Umbilical cord (tissue), 1 donor: ENCODE measurements at regions not wholly inside any gene's neighbourhood (a gene's known extent, or its start where the extent isn't known, plus 50 kb on each side); places are given as distances from the start of the nearest gene placed in this dataset.
A peak's percentile ranks its signal among the peaks of the same experiment; 100 is the strongest.

Source experiments
- DNase-seq: peaks from one replicate; pipeline ENCODE4 v3.0.0-alpha.2; 2015; ENCODE audit warnings: low spot score

DNA sequence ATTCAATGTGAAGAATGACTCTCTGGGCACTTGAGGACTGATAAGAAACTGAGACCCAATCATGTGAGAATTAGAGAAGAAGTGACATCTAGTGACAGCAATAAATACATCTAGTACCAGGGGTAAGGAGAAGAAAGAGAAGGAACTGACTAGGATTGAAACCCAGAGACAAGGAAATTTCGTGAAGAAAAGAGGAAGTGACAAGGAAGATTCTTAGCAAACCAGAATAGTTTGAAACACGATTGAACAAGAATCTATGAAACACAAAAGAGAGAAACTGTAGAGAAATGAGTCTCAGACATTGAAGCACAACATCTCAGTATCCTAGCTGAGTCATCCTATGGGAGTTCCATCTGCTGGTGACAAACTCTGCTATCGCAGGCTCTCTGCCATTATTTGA is 571.9 kb upstream of the PKDCC start:
- DNase-seq: peak; percentile 26

DNA sequence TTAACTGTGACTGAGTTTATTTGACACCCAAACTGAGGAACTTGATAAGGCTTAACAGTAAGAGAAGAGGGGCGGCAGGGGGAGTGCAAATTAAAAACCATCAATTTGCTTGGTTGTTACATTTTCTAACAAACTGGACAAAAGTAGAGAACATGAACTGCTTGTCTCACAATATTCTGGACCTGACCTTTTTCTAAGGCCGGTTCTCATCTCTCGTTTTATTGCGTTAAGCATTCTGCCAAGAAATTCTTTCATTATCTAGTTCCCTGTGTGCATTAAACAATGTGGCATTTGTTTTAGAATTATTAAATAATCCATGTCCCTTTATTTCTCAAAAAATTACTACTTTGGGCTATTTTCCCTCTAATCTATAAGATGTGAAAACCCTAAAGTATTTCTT is 565.2 kb upstream of the PKDCC start:
- no peak for DNase-seq

DNA sequence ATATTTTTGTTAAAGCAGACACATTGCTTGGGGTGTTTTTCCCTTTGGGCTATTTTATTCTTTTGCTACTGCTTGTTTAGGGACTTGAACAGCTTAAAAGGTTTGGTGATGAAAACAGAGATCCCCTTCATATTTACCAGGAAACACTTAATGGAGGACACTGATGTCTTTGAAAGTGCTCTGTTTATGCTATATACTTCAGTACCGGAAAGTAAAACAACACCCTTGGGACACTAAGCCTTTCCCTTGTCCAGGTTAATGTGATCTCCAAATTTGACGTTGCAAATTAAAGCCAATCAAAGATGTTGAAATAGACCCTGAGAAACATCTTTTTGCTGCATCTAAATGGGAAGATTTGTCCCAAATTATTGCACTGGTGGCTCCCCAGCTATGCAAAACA is 564.6 kb upstream of the PKDCC start:
- no peak for DNase-seq

DNA sequence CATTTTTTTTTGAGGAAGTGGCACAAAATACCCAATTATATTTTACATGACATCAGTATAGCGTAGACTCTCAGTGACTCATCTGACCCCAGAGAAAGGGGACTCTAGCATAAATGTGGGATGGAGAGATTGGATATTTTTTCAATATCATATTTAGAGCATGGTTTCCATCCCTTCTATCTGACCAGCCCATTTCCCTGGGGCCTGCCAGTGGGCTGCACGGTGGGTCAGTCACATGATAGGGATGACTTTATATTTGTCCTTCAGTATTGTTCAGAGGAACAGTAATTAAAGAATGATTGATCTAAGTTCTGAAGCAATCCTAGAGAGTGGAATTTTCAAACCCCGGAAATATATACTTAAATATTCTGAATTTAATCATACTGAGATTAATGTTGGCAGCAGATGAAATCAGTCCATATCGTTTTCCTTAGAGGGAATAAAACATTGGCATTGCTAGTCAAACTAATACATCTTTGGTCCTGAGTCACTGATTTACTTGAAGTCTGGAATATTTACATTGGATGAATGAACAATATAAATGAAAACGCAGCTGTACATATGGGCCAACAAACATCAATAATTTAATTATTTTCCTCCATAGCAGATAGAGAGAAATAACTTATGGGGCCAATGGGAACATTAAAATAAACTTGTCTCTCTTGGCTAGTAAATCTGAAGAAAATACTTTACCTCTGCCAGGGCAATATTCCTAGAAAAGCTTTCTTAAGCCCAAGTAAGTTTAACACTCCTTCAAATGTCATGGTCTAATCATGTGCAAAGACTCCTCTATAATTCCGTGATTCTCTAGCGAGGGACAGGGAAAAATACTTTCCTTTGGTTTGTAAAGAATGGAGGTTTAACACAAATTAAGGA is 563.6 kb upstream of the PKDCC start:
- no peak for DNase-seq

DNA sequence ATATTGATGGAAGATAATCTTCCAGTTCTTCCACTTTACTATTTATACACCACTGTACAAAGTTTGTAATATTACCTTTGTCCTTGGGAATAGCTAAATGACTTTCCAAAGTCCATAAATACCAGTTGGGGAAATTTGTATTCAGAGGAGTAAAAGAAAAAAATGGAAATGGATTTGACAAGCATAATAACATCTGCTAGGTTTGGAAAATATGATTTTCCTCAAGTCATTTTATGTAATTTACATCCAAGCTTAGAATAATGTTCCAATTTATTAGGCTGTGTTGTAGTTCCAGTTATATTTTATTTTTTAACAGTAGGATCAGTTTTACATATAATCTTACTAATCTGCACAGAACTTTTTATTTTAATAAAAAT is 563.0 kb upstream of the PKDCC start:
- DNase-seq: no peak

DNA sequence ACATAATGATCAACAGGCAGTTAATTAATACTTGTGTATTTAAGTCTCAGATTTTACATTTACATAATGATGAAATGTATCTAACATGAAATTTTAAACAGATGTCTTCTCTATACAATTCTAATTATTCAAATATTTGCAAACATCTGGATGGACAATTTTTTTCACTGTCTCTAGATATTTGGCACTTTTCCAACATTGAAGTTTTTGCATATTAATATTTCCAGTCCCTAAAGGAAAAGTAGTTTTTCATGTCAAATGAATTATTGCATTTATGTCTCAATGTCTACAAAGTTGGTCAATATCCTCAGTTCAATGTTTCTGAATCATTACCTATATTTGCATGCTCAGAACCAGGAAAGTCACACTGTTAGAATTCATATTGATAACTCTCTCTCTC is 560.9 kb upstream of the PKDCC start:
- DNase-seq: no peak

DNA sequence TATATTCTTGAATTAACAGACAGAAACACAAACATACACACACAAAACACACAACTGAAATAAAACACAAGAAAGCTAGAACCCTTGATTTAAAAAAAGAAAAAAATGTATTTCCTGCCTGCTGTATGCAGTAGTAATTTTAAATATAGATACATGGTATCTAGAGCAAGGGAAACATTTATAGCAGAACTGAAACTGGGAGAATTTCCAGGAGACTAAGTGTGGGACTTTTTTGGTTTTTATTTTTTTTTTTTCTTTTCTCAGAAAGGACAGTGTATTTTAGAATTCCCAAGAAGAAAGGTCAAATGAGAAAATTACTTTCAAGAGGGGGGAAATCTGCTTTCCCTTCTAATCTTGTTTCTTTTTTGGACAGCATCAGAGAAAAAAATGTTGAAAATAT is 558.9 kb upstream of the PKDCC start:
- DNase-seq: peak; percentile 57

DNA sequence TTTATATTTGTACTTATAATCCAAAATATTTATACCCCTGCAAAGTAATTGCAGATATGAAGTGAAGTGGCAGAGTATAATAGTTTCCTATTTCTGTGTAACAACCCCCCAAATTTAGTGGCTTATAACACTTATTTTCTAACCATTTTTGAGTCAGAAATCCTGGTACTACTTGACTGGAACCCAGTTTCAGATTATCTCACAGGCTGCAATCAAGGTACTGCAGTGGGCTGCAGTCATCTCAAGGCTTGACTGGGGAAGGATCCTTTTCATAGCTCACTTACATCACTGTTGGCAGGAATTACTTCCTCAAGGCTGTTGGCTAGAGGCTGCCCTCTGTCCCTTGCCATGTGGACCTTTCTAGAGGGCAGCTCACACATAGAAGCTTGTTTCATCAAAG is 558.2 kb upstream of the PKDCC start:
- no peak for DNase-seq

DNA sequence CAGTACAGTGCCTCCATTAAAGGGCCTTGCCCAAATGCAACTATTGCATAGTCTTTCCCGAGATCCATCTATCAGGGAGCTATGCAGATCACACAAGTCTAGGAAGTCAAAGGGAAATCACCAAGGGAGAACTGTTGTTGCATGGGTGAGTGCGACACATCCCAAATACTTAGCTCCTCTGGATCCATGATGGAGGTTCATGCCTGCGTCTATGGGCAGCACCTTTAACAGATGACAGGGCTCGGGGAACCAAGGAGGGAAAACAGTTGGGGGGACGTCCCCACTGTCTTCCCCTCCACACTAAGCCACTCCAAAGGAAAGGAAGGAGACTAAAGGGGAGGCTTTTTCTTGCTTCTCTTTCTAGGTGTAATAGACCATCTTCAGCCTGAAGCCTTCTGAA is 552.8 kb upstream of the PKDCC start:
- no peak for DNase-seq

DNA sequence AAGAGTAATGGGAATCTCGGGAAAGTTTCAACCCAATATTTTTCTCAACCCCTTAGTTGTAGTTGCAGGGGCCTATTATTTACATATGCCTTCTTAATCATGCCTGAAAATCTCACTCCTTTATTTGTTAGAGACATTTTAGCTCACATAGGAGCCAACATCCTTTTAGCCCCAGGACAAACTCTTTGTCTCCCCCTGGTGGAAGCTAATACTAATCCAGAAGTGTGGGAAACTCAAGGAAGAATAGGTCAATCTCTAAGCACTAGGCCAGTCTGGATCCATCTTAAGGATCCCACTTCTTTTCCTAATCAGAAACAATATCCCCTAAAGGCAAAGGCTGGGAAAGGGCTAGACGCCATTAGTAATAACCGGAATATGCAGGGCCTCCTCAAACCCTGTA is 550.9 kb upstream of the PKDCC start:
- DNase-seq: no peak

DNA sequence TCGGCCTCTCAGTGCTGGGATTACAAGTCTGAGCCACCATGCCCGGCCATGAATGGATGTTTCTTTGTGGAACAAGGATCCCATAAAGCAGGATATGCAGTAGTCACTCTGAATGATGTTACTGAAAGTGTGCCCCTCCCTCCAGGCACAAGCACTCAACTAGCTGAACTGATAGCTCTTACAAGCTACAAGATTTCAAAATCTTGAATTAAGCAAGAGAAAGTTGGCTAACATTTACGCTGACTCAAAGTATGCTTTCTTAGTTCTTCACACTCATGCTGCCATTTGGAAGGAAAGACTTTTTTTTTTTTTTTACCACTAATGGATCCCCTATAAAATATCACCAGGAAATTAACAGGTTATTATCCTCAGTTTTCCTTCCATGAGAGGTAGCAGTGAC is 549.0 kb upstream of the PKDCC start:
- no peak for DNase-seq

DNA sequence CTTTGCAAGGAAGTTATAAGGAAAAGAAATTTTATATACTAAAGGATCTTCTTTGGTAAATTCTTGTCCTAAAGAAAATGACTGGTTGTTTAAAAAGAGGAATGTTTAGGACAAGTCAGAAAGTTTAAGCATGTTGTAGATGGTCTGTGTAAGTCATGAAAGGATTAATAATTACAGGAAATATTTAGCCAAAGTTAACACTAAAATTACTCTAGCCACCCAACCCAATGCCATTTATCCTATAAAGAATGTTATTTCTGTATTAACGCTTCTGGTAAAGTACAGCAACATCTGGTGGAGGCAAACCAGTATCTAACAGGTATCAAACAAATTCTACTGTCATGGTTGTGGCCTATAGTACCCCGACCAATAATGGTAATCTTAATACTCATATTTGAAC is 546.9 kb upstream of the PKDCC start:
- no peak for DNase-seq

DNA sequence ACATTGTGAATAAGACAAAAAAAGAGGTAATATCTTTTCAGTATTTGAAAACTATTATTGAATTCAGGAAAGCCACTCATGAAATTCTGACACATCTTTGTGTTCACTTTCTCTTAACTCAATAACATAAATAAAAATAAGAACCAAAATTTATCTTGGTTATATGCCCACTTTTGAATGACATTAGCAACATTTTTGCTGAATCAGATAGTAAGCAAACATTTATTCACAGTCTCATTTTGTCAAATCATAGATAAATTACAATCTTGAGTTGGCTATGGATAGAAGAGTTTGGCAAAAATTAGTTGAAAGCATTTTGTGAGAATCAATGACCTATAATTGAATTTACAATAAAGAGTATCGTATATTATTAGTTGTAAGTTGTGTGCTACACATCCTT is 545.1 kb upstream of the PKDCC start:
- DNase-seq: no peak

DNA sequence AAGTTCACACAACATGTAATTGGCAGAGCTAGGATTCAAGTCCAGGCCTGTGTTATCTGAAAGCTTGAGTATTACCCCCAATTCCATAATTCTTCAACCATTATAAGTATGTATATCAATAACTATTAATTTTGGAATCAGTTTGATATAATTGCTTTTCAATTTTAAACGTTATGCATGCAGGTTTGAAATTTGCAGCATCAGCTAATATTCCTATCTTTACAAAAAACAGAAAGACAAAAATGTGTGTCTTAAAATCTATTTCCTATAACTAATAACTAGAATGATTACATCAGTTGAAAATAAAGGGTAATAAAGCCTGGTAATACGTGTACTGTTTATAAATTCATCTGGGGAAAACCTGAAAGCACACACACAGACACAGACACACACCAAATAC is 543.3 kb upstream of the PKDCC start:
- DNase-seq: no peak

DNA sequence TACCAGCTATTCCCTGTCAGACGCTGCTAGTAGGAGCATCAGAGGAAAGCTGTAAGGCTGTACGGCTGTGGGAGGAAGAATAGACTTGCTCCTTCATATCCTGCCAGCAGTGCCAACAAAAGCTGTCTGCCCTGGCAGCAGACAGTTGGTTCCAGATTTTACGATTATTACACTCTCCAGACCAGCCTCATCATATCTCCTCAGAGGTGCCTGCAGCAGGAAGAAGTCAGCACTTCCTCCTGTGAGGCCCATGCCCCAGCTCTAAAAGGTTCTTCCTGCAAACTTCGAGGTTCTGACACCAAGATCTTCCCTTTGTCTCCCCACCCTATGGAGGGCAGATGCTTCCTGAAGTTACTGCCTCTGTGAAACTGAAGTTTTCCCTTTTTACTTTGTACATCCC is 537.7 kb upstream of the PKDCC start:
- DNase-seq: peak; percentile 3

DNA sequence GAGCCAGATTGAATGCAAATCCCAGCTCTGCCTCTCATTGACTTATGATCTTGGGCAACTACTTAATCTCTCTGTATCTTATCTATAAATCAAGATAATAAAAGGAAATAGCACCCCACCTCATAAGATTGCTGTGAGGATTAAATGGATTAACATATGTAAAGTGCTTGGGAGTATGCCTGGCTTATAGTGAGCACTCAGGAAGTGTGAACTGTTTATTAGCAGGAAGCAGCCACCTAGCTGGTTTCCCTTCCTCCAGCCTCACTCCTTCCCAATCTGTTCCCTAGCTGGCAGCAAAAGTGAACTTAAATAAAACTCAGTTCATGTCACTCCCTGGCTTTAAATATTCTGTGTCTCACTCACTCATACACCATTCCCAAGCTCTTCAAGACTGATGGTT is 526.6 kb upstream of the PKDCC start:
- no peak for DNase-seq

DNA sequence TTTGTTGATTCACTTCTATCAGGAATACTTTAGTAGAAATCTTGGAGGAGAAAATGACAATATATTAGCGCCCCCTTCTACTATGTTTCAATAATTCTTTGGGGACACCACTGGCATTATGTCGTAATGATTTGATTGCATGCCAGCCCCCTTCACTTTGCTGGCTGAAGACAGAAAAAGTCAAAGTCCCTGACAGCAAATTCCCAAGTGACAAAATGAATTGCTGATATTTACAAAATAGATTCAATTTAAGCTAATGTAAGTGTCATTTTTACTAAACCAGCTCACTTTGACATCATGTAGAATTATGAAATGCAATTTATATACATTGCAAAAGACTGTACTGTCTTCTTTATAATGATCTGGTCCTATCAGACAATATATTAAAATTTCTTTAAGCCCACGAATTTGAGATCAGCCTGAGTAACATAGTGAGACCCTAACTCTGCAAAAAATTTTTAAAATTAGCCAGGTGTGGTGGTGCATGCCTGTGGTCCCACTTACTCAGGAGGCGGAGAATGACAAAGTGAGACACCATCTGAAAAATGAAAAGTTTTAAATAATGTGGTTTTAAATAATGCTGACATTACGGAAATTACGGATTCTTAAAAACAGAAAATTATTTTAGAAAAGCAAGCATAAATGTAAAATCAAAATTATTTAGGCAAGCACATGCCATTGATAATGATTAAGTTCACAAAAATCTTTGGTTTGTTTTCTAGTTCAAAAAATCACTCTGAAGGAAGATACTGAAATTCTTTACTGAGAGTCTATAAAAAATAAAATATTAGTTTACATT is 520.1 kb upstream of the PKDCC start:
- no peak for DNase-seq

DNA sequence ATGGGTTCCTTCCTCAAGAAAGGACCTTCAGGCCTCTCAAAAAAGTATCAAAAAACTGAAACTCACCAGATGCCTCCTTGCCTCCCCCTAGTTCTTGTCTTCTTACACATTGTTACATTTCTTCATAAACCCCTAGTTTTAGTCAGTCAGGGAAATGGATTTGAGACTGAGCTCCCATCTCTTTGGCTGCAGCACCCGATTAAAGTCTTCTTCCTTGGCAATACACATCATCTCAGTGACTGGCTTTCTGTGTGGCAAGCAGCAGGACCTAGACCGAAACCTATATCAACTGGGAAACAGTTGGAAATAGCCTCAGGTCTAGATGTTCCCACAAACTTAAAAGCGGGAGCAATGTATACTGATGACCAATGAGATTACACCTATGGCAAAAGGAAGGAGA is 512.2 kb upstream of the PKDCC start:
- DNase-seq: no peak

DNA sequence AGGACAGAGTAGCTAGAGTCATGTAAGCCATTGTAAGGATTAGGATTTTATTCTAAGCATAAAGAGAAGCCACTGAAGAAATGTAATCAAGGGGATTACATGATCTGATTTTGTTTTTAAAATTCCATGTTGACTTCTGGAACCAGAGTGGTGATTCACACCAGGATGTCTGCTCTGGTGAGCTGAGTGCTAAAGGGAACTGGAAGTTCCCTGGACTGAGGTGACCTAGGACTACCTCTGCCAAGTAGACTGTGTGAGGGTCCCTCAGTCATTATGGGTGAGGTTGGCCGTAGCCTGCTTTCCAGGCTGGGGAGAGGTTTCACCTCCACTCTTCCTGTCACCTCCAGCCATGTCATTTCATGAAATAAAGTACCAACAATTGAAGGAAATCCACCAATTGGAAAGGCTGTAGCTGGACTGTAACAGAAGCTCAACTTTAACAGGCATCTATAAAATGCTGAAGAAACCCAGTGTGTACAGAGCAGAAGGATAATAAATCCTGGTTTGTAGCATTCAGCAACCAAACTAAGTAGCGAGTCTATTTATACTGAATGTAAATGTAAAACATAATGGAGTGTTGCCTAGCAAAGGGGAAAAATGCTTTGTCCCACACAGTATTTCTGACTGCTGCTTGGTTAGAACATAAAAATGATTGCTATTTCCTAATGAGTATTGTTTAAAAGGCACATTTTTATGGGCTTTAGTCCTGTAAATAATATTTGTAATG is 507.4 kb upstream of the PKDCC start:
- DNase-seq: peak; percentile 13

DNA sequence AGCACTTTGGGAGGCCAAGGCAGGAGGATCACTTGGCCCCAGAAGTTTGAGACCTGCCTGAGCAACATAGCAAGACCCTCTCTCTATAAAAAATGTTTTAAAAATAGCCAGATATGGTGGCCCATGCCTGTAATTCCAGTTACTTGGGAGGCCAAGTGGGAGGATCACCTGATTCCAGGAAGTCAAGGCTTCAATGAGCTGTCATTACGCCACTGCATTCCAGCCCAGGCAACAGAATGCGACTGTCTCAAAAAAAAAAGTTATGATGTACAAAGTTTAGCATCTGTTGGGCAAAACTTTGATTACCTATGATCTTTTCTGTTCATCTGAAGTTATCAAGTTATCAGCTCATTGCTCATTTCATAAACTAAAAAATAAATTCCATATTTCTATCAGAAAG is 504.1 kb upstream of the PKDCC start:
- no peak for DNase-seq

DNA sequence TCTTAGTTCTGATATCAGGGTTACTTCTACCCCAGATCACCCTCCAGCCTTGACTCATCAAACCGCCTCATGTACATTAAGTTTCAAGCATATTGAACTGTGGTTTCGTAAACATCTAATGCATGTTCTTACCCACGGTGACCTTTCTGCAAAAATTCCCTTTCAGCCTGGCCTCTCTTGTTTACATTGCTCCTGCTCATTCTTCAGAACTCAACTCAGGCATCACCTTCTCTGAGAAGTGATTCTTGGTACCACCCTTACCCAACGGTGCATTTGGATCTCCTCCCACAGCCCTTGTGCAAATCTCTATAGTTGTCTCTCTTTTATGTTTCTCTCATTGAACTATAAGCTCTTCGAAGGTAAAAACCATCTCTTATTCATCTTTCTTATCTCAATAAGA is 503.1 kb upstream of the PKDCC start:
- DNase-seq: no peak

DNA sequence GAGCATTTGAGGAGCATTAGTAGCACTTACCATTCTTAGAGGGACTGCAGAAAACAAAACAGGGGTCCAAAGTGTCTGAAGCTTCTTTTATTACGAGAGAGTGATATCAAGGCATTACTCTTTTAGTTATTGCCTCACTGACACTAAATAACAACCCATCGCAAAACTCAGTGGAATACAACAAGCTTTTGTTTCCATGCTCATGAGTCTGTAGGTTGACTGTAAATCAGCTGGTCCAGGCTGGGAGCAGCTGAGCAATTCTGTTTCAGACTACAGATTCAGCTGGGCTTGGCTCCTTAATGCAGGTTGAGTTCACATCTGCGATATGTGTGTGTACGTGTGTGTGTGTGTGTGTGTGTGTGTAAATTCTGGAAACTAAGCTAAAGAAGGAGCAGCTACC is 501.8 kb upstream of the PKDCC start:
- DNase-seq: no peak

DNA sequence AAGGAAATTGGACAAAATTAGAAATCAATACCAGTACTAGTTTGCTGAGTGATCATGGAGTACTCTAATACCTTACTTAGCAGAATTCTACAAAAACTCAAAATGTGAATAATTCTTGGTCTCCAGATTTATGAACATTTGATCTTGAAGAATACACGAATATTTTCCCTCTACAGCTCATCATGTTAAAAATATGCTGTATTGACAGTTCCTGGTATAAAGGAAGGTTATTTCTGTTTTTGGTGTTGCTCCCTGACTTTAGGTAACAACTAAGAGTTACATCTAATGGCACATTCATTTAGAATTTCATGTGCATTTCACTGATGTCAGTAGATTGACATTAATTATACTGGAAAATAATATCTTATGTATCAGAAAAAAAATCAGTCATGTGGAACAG is 479.2 kb upstream of the PKDCC start:
- DNase-seq: no peak
